IMR-90 (cell line): ENCODE measurements at regions not wholly inside any gene's neighbourhood (a gene's known extent, or its start where the extent isn't known, plus 50 kb on each side); places are given as distances from the start of the nearest gene placed in this dataset.

Experiments used
- ATAC-seq: fragments of 200-7000 bp; cut with Tn5 transposase; 2 replicates; pipeline ENCODE4 v1.9.1; 2020; ENCODE audit warnings: low read depth, mild to moderate bottlenecking, moderate library complexity
- BruUV-seq: library from RNA; stranded (reverse); fragments of 400-500 nt; replicated peaks from 2 replicates; lab custom pipeline; 2021; lab: Mats Ljungman, UMichigan
- CTCF ChIA-PET: fragments of 300-600 bp; formaldehyde crosslinking; extraction: SDS; loops from one replicate; lab custom pipeline; 2021; ENCODE audit warnings: antibody characterized with exemption; lab: Yijun Ruan, JAX
- POLR2A ChIA-PET: fragments of 300-600 bp; sonication (Branson Sonifier 250); formaldehyde crosslinking; loops from one replicate; lab custom pipeline; 2022; ENCODE audit warnings: antibody characterized with exemption; ENCODE audit not compliant: unreplicated experiment; lab: Charles Lee
- DNase-seq: peaks from one replicate; pipeline ENCODE4 v3.0.0; 2013
- H2AFZ ChIP-seq: replicated peaks from 2 replicates; pipeline ENCODE3; 2013; ENCODE audit warnings: low read length, mild to moderate bottlenecking; ENCODE audit not compliant: poor library complexity
- H2AK5ac ChIP-seq: 2 replicates; pipeline ENCODE4 v1.6.1; 2013; ENCODE audit warnings: low read depth, low read length, inconsistent platforms
- H2AK9ac ChIP-seq: replicated peaks from 2 replicates; pipeline ENCODE3; 2013; ENCODE audit warnings: mild to moderate bottlenecking, low read depth, low read length, moderate library complexity; ENCODE audit not compliant: poor library complexity
- H2BK120ac ChIP-seq: 2 replicates; pipeline ENCODE4 v1.6.1; 2013; ENCODE audit warnings: low read depth, low read length, inconsistent platforms
- H2BK15ac ChIP-seq: 3 replicates; pipeline ENCODE4 v1.6.1; 2013; ENCODE audit warnings: low read depth, low read length, inconsistent platforms
- H2BK20ac ChIP-seq: 2 replicates; pipeline ENCODE4 v1.6.1; 2013; ENCODE audit warnings: low read depth, mild to moderate bottlenecking, inconsistent platforms, low read length, moderate library complexity
- H2BK5ac ChIP-seq: 2 replicates; pipeline ENCODE4 v1.6.1; 2013; ENCODE audit warnings: mild to moderate bottlenecking, low read depth, low read length, inconsistent platforms; ENCODE audit not compliant: poor library complexity, severe bottlenecking
- H3K14ac ChIP-seq: replicated peaks from 2 replicates; pipeline ENCODE4 v1.6.1; 2013; ENCODE audit warnings: low read depth, low read length, inconsistent platforms
- H3K18ac ChIP-seq: 2 replicates; pipeline ENCODE4 v1.6.1; 2013; ENCODE audit warnings: low read depth, low read length, control low read depth
- H3K23ac ChIP-seq: 2 replicates; pipeline ENCODE4 v1.6.1; 2013; ENCODE audit warnings: low read depth, low read length, inconsistent platforms
- H3K27ac ChIP-seq: 2 replicates; pipeline ENCODE4 v1.5.1; 2013; ENCODE audit warnings: mild to moderate bottlenecking, control low read depth, low read length; ENCODE audit not compliant: insufficient read depth
- H3K27me3 ChIP-seq: 2 replicates; pipeline ENCODE4 v1.6.1; 2013; ENCODE audit warnings: low read length; ENCODE audit not compliant: control insufficient read depth, insufficient read depth
- H3K36me3 ChIP-seq: 2 replicates; pipeline ENCODE4 v1.6.1; 2013; ENCODE audit warnings: low read length, mixed read lengths; ENCODE audit not compliant: control insufficient read depth, insufficient read depth
- H3K4ac ChIP-seq: 2 replicates; pipeline ENCODE4 v1.6.1; 2013; ENCODE audit warnings: low read depth, low read length, inconsistent platforms
- H3K4me1 ChIP-seq: 2 replicates; pipeline ENCODE4 v1.6.1; 2013; ENCODE audit warnings: low read length, mixed read lengths; ENCODE audit not compliant: control insufficient read depth, insufficient read depth
- H3K4me2 ChIP-seq: 2 replicates; pipeline ENCODE4 v1.6.1; 2013; ENCODE audit warnings: low read depth, mild to moderate bottlenecking, control low read depth, low read length, moderate library complexity
- H3K4me3 ChIP-seq: 2 replicates; pipeline ENCODE4 v1.5.1; 2013; ENCODE audit warnings: low read depth, mild to moderate bottlenecking, control low read depth, low read length, moderate library complexity; ENCODE audit not compliant: insufficient read depth
- H3K56ac ChIP-seq: 2 replicates; pipeline ENCODE4 v1.6.1; 2013; ENCODE audit warnings: low read length, inconsistent platforms; ENCODE audit not compliant: insufficient read depth; ENCODE audit errors: extremely low read depth
- H3K79me1 ChIP-seq, 2 experiments: 2 replicates each; pipeline ENCODE4 v1.6.1; 2013; ENCODE audit warnings: low read length in 2 of 2, inconsistent platforms in 1 of 2, low read depth in 1 of 2
- H3K9ac ChIP-seq: 2 replicates; pipeline ENCODE4 v1.6.1; 2013; ENCODE audit warnings: low read depth, low read length, control low read depth
- H3K9me1 ChIP-seq: 2 replicates; pipeline ENCODE4 v1.6.1; 2013; ENCODE audit warnings: low read length, inconsistent platforms; ENCODE audit not compliant: insufficient read depth
- H3K9me3 ChIP-seq: 2 replicates; pipeline ENCODE4 v1.6.1; 2013; ENCODE audit warnings: low read length; ENCODE audit not compliant: control insufficient read depth, insufficient read depth
- H4K20me1 ChIP-seq: 2 replicates; pipeline ENCODE4 v1.6.1; 2013; ENCODE audit warnings: low read length, inconsistent platforms; ENCODE audit not compliant: insufficient read depth
- H4K5ac ChIP-seq: 2 replicates; pipeline ENCODE4 v1.6.1; 2013; ENCODE audit warnings: mild to moderate bottlenecking, low read depth, low read length, control low read depth
- H4K8ac ChIP-seq, 2 experiments: 2 replicates each; pipeline ENCODE4 v1.6.1; 2013; ENCODE audit warnings: low read depth in 2 of 2, low read length in 2 of 2, control low read depth in 1 of 2, inconsistent platforms in 1 of 2
- H4K91ac ChIP-seq: 2 replicates; pipeline ENCODE4 v1.6.1; 2013; ENCODE audit warnings: low read depth, low read length, inconsistent platforms; ENCODE audit not compliant: insufficient read depth
- NFE2L2 ChIP-seq: fragments of 150-350 bp; IDR thresholded peaks from 2 replicates; pipeline ENCODE4 v1.6.1; 2016; ENCODE audit warnings: low read depth, mild to moderate bottlenecking, low read length
- WGBS, 2 experiments: methylation state at CpG; one replicate each; pipeline versions ENCODE4 v1.1.5 to v1.1.7; 2013; ENCODE audit warnings: missing lambda C conversion rate in 2 of 2; ENCODE audit not compliant: insufficient read length in 1 of 2; ENCODE audit errors: extremely low coverage in 2 of 2; 5-methylcytosine and 5-hydroxymethylcytosine counted together
- dilution Hi-C: fragments of 300-500 bp; cut with HindIII; formaldehyde crosslinking; loops from one replicate; pipeline ENCODE4 v1.14.3; 2018; ENCODE audit warnings: low sequenced_read_pairs; ENCODE audit not compliant: unreplicated experiment
- in situ Hi-C: fragments of 300-500 bp; cut with MboI; formaldehyde crosslinking; loops from 3 replicates; pipeline ENCODE4 v1.14.3; 2019; ENCODE audit warnings: low sequenced_read_pairs, inconsistent platforms, mixed read lengths
- intact Hi-C: fragments of 100-400 bp; cut with micrococcal nuclease; formaldehyde crosslinking; loops from 2 replicates; pipeline ENCODE4 v1.10.0; 2022
- TF ChIP-seq, protein P1 (sequence below): fragments of 150-350 bp; IDR thresholded peaks from 2 replicates; pipeline ENCODE4 v1.6.1; 2016; ENCODE audit warnings: low read depth, mild to moderate bottlenecking, low read length, moderate library complexity, borderline replicate concordance

DNA sequence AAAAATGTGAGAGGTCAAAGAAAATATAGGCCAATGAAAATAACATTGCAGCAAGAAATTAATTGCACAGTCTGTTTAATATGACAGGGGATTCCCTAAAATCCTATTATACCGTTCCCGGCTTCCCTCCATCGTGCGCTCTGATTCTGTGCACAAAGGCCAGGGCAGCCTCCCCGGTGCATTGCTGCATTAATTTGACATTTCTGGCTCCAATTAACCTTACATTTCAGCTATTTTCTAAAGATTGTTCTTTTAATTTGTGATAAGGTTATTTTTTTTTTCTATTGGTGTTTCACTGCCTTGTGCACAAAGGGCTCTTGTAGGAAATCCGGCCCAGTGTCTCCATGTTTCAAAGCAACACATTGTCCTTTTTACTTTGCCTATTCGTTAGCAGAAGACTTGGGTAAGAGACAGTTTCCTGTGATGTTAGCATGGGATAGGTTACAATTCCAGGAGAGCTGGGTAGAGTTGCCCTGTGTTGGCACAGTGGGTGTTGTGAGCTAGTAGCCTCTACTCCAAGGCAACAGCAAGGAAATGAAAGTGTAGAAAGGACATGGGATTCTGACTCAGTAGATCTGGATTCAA lies 257.3 kb upstream of the IGF1R start:
- ChIA-PET CTCF (no interaction called here), POLR2A (no interaction called here)
- intact Hi-C loops (no loop called here), in situ Hi-C loops (no loop called here), dilution Hi-C loops (no loop called here)
- Histone ChIP-seq H2BK15ac (no peak overlapping the region), H3K4ac (no peak overlapping the region), H3K9ac (no peak overlapping the region), H3K4me2 (no peak overlapping the region), H3K14ac (no peak overlapping the region), H3K56ac (no peak overlapping the region), H2BK5ac (no peak overlapping the region), H3K27ac (no peak overlapping the region), H4K5ac (no peak overlapping the region), H3K36me3 (no peaks in the 10 kb centered on the region), H3K9me3 (no peaks in the 10 kb centered on the region; the same call in 1 of the 2 replicates), H4K20me1 (no peaks in the 10 kb centered on the region), H3K79me1 (no peaks in the 10 kb centered on the region), H3K27me3 (no peaks in the 10 kb centered on the region), H2AK5ac (no peak overlapping the region), H3K4me3 (no peak overlapping the region), H4K8ac (no peak overlapping the region), H2BK120ac (no peak overlapping the region), H3K23ac (no peak overlapping the region), H3K18ac (no peak overlapping the region), H2BK20ac (no peak overlapping the region), H2AK9ac (no peak overlapping the region), H2AFZ (no peak overlapping the region), H4K91ac (no peak overlapping the region), H3K9me1 (no peaks in the 10 kb centered on the region), H3K4me1 (no peaks in the 10 kb centered on the region)
- BruUV-seq = no TSS peak
- ATAC-seq = no peak
- no peak for TF ChIP-seq NFE2L2
- TF ChIP-seq, protein P1, sequence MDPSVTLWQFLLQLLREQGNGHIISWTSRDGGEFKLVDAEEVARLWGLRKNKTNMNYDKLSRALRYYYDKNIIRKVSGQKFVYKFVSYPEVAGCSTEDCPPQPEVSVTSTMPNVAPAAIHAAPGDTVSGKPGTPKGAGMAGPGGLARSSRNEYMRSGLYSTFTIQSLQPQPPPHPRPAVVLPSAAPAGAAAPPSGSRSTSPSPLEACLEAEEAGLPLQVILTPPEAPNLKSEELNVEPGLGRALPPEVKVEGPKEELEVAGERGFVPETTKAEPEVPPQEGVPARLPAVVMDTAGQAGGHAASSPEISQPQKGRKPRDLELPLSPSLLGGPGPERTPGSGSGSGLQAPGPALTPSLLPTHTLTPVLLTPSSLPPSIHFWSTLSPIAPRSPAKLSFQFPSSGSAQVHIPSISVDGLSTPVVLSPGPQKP = no peak
- WGBS, 2 experiments = no CpG with 5 or more reads among the region's 7 CpGs
- no peak for DNase-seq
